Liver (tissue), 8 donors: ENCODE measurements at regions not wholly inside any gene's neighbourhood (a gene's known extent, or its start where the extent isn't known, plus 50 kb on each side); places are given as distances from the start of the nearest gene placed in this dataset.

Source experiments
- DNase-seq: peaks from one replicate; pipeline ENCODE4 v3.0.0-alpha.2; 2017; ENCODE audit warnings: low spot score
- H3K27ac ChIP-seq, 2 donors: one replicate each; pipeline ENCODE4 v1.7.0; 2013; ENCODE audit warnings: inconsistent platforms in 2 of 2, low read length in 2 of 2, control low read depth in 1 of 2, low read depth in 1 of 2, mild to moderate bottlenecking in 1 of 2
- H3K27me3 ChIP-seq, 4 donors: one replicate each; pipeline versions ENCODE4 v1.6.1 to v1.7.0; 2013; ENCODE audit warnings: low read length in 3 of 4, inconsistent platforms in 1 of 4, mild to moderate bottlenecking in 1 of 4, moderate library complexity in 1 of 4; ENCODE audit not compliant: control insufficient read depth in 4 of 4, insufficient read depth in 4 of 4
- H3K36me3 ChIP-seq, 4 donors: one replicate each; pipeline versions ENCODE4 v1.6.1 to v1.7.0; 2013; ENCODE audit warnings: low read length in 3 of 4, mild to moderate bottlenecking in 3 of 4, low read depth in 1 of 4, moderate library complexity in 1 of 4; ENCODE audit not compliant: control insufficient read depth in 4 of 4, insufficient read depth in 3 of 4
- H3K4me1 ChIP-seq, 4 donors: one replicate each; pipeline versions ENCODE4 v1.6.1 to v1.7.0; 2013; ENCODE audit warnings: low read length in 3 of 4, mild to moderate bottlenecking in 3 of 4, moderate library complexity in 1 of 4; ENCODE audit not compliant: control insufficient read depth in 4 of 4, insufficient read depth in 4 of 4
- H3K4me3 ChIP-seq, 3 donors: one replicate each; pipeline versions ENCODE4 v1.6.1 to v1.7.0; 2013; ENCODE audit warnings: low read length in 3 of 3, control low read depth in 1 of 3, low read depth in 1 of 3, mild to moderate bottlenecking in 1 of 3
- H3K9ac ChIP-seq, 2 donors: one replicate each; pipeline ENCODE4 v1.7.0; 2013; ENCODE audit warnings: low read length in 2 of 2, mild to moderate bottlenecking in 2 of 2, moderate library complexity in 2 of 2, control low read depth in 1 of 2, low read depth in 1 of 2
- H3K9me3 ChIP-seq, 4 donors: one replicate each; pipeline versions ENCODE4 v1.6.1 to v1.7.0; 2013; ENCODE audit warnings: low read length in 3 of 4; ENCODE audit not compliant: control insufficient read depth in 4 of 4
- ATF3 ChIP-seq: IDR thresholded peaks from 2 replicates; pipeline ENCODE4 v1.6.1; 2016; ENCODE audit warnings: antibody characterized with exemption
- CTCF ChIP-seq: fragments of 150-350 bp; IDR thresholded peaks from 2 replicates; pipeline ENCODE4 v1.5.1; 2017; ENCODE audit warnings: improper control_type of control experiment, low read depth, low read length; ENCODE audit not compliant: missing input control
- FOXA2 ChIP-seq: IDR thresholded peaks from 2 replicates; pipeline ENCODE4 v1.6.1; 2016; ENCODE audit warnings: antibody characterized with exemption
- GABPA ChIP-seq, 2 donors: IDR thresholded peaks in 1 of 2; conservative IDR thresholded peaks in 1 of 2; 2 replicates each; pipeline ENCODE4 v1.6.1; 2016; ENCODE audit warnings: antibody characterized with exemption in 2 of 2, mild to moderate bottlenecking in 1 of 2, moderate library complexity in 1 of 2
- HNF4A ChIP-seq, 2 donors: conservative IDR thresholded peaks; 2 replicates each; pipeline ENCODE4 v1.6.1; 2016; ENCODE audit warnings: antibody characterized with exemption in 2 of 2, mild to moderate bottlenecking in 2 of 2
- HNF4G ChIP-seq: IDR thresholded peaks from 2 replicates; pipeline ENCODE4 v1.6.1; 2016; ENCODE audit warnings: antibody characterized with exemption
- JUND ChIP-seq, 2 donors: IDR thresholded peaks; 2 replicates each; pipeline ENCODE4 v1.6.1; 2016; ENCODE audit warnings: antibody characterized with exemption in 2 of 2
- MAX ChIP-seq: IDR thresholded peaks from 2 replicates; pipeline ENCODE4 v1.6.1; 2016; ENCODE audit warnings: antibody characterized with exemption
- NR2F2 ChIP-seq: IDR thresholded peaks from 2 replicates; pipeline ENCODE4 v1.6.1; 2016; ENCODE audit warnings: antibody characterized with exemption
- REST ChIP-seq: IDR thresholded peaks from 2 replicates; pipeline ENCODE4 v1.6.1; 2016; ENCODE audit warnings: antibody characterized with exemption, mild to moderate bottlenecking
- RXRA ChIP-seq, 2 donors: IDR thresholded peaks; 2 replicates each; pipeline ENCODE4 v1.6.1; 2017 to 2018; ENCODE audit warnings: antibody characterized with exemption in 2 of 2, mild to moderate bottlenecking in 1 of 2
- SP1 ChIP-seq: IDR thresholded peaks from 2 replicates; pipeline ENCODE4 v1.6.1; 2018; ENCODE audit warnings: antibody characterized with exemption, mild to moderate bottlenecking
- TAF1 ChIP-seq: conservative IDR thresholded peaks from 2 replicates; pipeline ENCODE4 v1.6.1; 2016; ENCODE audit warnings: antibody characterized with exemption, mild to moderate bottlenecking
- YY1 ChIP-seq: IDR thresholded peaks from 2 replicates; pipeline ENCODE4 v1.6.1; 2016; ENCODE audit warnings: antibody characterized with exemption, mild to moderate bottlenecking
- WGBS: extraction: QIAGEN DNeasy Blood & Tissue Kit; methylation state at CpG from one replicate; pipeline ENCODE4 v1.1.7; 2013; 5-methylcytosine and 5-hydroxymethylcytosine counted together
- donor health status: healthy.
- donor health status: healthy.
- donor health status: healthy.
- donor health status: healthy.
- donor health status: healthy.

- TF ChIP-seq REST (no peak), GABPA (IDR thresholded peaks at IDR 0.05 in 1 of 2, conservative IDR thresholded peaks at IDR 0.05 in 1 of 2) (no peak), FOXA2 (no peak), ATF3 (no peak), HNF4G (no peak), SP1 (no peak), NR2F2 (no peak)
These were observed 504.2 kb upstream of the PROK2 start (continued) for GRCh38 chr3:72288955-72289691.

- Histone ChIP-seq H3K4me1 (no peaks in the 10 kb centered on the region), H3K9me3 (peaks cover 0 to 4% (median 1%) of the 10 kb centered on the region in 4 donors), H3K27me3 (no peaks in the 10 kb centered on the region), H3K9ac (no peak overlapping the region), H3K27ac (no peak overlapping the region), H3K4me3 (no peak overlapping the region), H3K36me3 (no peaks in the 10 kb centered on the region)
- 63% methylated on average over 1 of the region's 1 CpG for WGBS
- no peak for TF ChIP-seq CTCF
- no peak for TF ChIP-seq JUND (IDR thresholded peaks at IDR 0.05)
- no peak for TF ChIP-seq MAX
- DNase-seq = no peak
These were observed 503.0 kb upstream of the PROK2 start for GRCh38 chr3:72287956-72288355.

- no peaks in the 10 kb centered on the region for H3K27me3 ChIP-seq
- no peak for DNase-seq
- H3K27ac ChIP-seq = no peak overlapping the region
- 94% methylated on average over 3 of the region's 3 CpGs for WGBS
- H3K36me3 ChIP-seq = no peaks in the 10 kb centered on the region
- H3K9ac ChIP-seq = no peak overlapping the region
- H3K4me3 ChIP-seq = no peak overlapping the region
- TF ChIP-seq NR2F2 (no peak), RXRA (IDR thresholded peaks at IDR 0.05) (no peak), YY1 (no peak), FOXA2 (no peak), HNF4G (no peak), TAF1 (no peak), HNF4A (conservative IDR thresholded peaks at IDR 0.05) (no peak), REST (no peak), GABPA (IDR thresholded peaks at IDR 0.05 in 1 of 2, conservative IDR thresholded peaks at IDR 0.05 in 1 of 2) (no peak), MAX (no peak), JUND (IDR thresholded peaks at IDR 0.05) (no peak)
- H3K4me1 ChIP-seq = no peaks in the 10 kb centered on the region
- peaks cover 1 to 9% (median 2%) of the 10 kb centered on the region in 4 donors for H3K9me3 ChIP-seq
These were observed 500.6 kb upstream of the PROK2 start for GRCh38 chr3:72285502-72285901.
